Body of pancreas (tissue), 4 donors: ENCODE measurements at regions not wholly inside any gene's neighbourhood (a gene's known extent, or its start where the extent isn't known, plus 50 kb on each side); places are given as distances from the start of the nearest gene placed in this dataset.

Source experiments
- CTCF ChIP-seq, 7 experiments: fragments of 450-650 bp in 4 of 7; fragments of 200-600 bp in 3 of 7; sonication (generic) in 3 of 7; IDR thresholded peaks; one replicate each; pipeline ENCODE4 v1.5.1; 2016 to 2019; ENCODE audit warnings: antibody characterized with exemption in 7 of 7
- POLR2A ChIP-seq, 3 donors: fragments of 450-650 bp; IDR thresholded peaks; one replicate each; pipeline ENCODE4 v1.6.1; 2016; ENCODE audit warnings: antibody characterized with exemption in 3 of 3, mild to moderate bottlenecking in 2 of 3

- no peak for TF ChIP-seq POLR2A (IDR thresholded peaks at IDR 0.05)
- no peak for TF ChIP-seq CTCF (IDR thresholded peaks at IDR 0.05)
Observed at GRCh38 chr12:127595506-127595905, 671.5 kb upstream of the TMEM132C start.
